ENCODE measurements at regions not wholly inside any gene's neighbourhood (a gene's known extent, or its start where the extent isn't known, plus 50 kb on each side); places are given as distances from the start of the nearest gene placed in this dataset.

- TF ChIP-seq, protein P1, sequence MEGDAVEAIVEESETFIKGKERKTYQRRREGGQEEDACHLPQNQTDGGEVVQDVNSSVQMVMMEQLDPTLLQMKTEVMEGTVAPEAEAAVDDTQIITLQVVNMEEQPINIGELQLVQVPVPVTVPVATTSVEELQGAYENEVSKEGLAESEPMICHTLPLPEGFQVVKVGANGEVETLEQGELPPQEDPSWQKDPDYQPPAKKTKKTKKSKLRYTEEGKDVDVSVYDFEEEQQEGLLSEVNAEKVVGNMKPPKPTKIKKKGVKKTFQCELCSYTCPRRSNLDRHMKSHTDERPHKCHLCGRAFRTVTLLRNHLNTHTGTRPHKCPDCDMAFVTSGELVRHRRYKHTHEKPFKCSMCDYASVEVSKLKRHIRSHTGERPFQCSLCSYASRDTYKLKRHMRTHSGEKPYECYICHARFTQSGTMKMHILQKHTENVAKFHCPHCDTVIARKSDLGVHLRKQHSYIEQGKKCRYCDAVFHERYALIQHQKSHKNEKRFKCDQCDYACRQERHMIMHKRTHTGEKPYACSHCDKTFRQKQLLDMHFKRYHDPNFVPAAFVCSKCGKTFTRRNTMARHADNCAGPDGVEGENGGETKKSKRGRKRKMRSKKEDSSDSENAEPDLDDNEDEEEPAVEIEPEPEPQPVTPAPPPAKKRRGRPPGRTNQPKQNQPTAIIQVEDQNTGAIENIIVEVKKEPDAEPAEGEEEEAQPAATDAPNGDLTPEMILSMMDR (IDR thresholded peaks at IDR 0.05) = no peak
- TF ChIP-seq GATA2 (CRISPR knock-in tag; IDR thresholded peaks at IDR 0.05) (no peak), RFX5 (IDR thresholded peaks at IDR 0.05; ENCODE audit: low read length) (no peak), EZH2phosphoT487 (IDR thresholded peaks at IDR 0.05; ENCODE audit: borderline replicate concordance, low read depth) (no peak), TAF1 (IDR thresholded peaks at IDR 0.05; ENCODE audit: borderline replicate concordance, low read depth, low read length) (no peak), SIN3A (IDR thresholded peaks at IDR 0.05; ENCODE audit: borderline replicate concordance, low read depth, low read length) (no peak), POLR2AphosphoS5 (IDR thresholded peaks at IDR 0.05; ENCODE audit: low read depth, low read length) (no peak), RCOR1 (IDR thresholded peaks at IDR 0.05; ENCODE audit: low read length) (no peak), USF2 (IDR thresholded peaks at IDR 0.05; ENCODE audit: borderline replicate concordance, low read depth, low read length) (no peak), RXRA (IDR thresholded peaks at IDR 0.05; ENCODE audit: borderline replicate concordance, low read depth) (no peak)
Measured at GRCh38 chr4:24745172-24745895, 50.0 kb upstream of the SOD3 start.

Data from SK-N-SH (cell line).